Panc1 (cell line): ENCODE measurements at regions not wholly inside any gene's neighbourhood (a gene's known extent, or its start where the extent isn't known, plus 50 kb on each side); places are given as distances from the start of the nearest gene placed in this dataset.

Source experiments
- ATAC-seq: fragments of 200-7000 bp; cut with Tn5 transposase; 2 replicates; pipeline ENCODE4 v1.9.1; 2020; ENCODE audit warnings: mild to moderate bottlenecking, moderate library complexity
- BruUV-seq: library from RNA; stranded (reverse); fragments of 400-500 nt; replicated peaks from 2 replicates; lab custom pipeline; 2021; lab: Mats Ljungman, UMichigan
- CTCF ChIA-PET: fragments of 300-600 bp; sonication (Branson Sonifier 250); formaldehyde crosslinking; loops from one replicate; lab custom pipeline; 2022; ENCODE audit warnings: antibody characterized with exemption; lab: Charles Lee
- POLR2A ChIA-PET: fragments of 300-600 bp; sonication (Branson Sonifier 250); formaldehyde crosslinking; loops from one replicate; lab custom pipeline; 2022; ENCODE audit warnings: antibody characterized with exemption; lab: Charles Lee
- DNase-seq: peaks from one replicate; pipeline ENCODE4 v3.0.0-alpha.2; 2010; ENCODE audit warnings: low read depth, low spot score
- H3K27ac ChIP-seq: 2 replicates; pipeline ENCODE4 v1.5.1; 2011; ENCODE audit warnings: mild to moderate bottlenecking, low read length, inconsistent platforms
- H3K27me3 ChIP-seq: fragments of 200-500 bp; sonication (Bioruptor generic); 2 replicates; pipeline ENCODE4 v1.6.0; 2014; ENCODE audit warnings: low read length, inconsistent platforms; ENCODE audit not compliant: control insufficient read depth, insufficient read depth
- H3K36me3 ChIP-seq: fragments of 200-500 bp; sonication (Bioruptor generic); 2 replicates; pipeline ENCODE4 v1.5.1; 2014; ENCODE audit warnings: inconsistent platforms, mild to moderate bottlenecking, low read length, moderate library complexity; ENCODE audit not compliant: control insufficient read depth, insufficient read depth
- H3K4me1 ChIP-seq: 2 replicates; pipeline ENCODE4 v1.5.1; 2011; ENCODE audit warnings: inconsistent platforms, mild to moderate bottlenecking, low read length, moderate library complexity; ENCODE audit not compliant: control insufficient read depth, insufficient read depth
- H3K4me3 ChIP-seq, 2 experiments: 2 replicates each; pipeline ENCODE4 v1.5.1; 2011 to 2012; ENCODE audit warnings: low read depth in 2 of 2, low read length in 2 of 2, mild to moderate bottlenecking in 2 of 2, inconsistent platforms in 1 of 2, moderate library complexity in 1 of 2
- H3K9me3 ChIP-seq: fragments of 200-500 bp; sonication (Bioruptor generic); 2 replicates; pipeline ENCODE4 v1.5.1; 2014; ENCODE audit warnings: low read depth, mild to moderate bottlenecking, inconsistent platforms, low read length, moderate library complexity; ENCODE audit not compliant: control insufficient read depth, insufficient read depth
- POLR2AphosphoS5 ChIP-seq: IDR thresholded peaks from 2 replicates; pipeline ENCODE4 v1.6.1; 2012; ENCODE audit warnings: mild to moderate bottlenecking, low read depth, low read length, moderate library complexity
- REST ChIP-seq, 2 experiments: IDR thresholded peaks; 2 replicates each; pipeline ENCODE4 v1.6.1; 2011 to 2012; ENCODE audit warnings: low read depth in 2 of 2, control low read depth in 1 of 2, low read length in 1 of 2, mild to moderate bottlenecking in 1 of 2, moderate library complexity in 1 of 2; ENCODE audit not compliant: insufficient read depth in 1 of 2
- SIN3A ChIP-seq: IDR thresholded peaks from 2 replicates; pipeline ENCODE4 v1.6.1; 2012; ENCODE audit warnings: low read depth, mild to moderate bottlenecking, low read length, moderate library complexity, borderline replicate concordance; ENCODE audit not compliant: insufficient read depth
- TCF7L2 ChIP-seq: IDR thresholded peaks from 2 replicates; pipeline ENCODE4 v1.6.1; 2011; ENCODE audit warnings: mild to moderate bottlenecking, low read depth, low read length, inconsistent platforms
- in situ Hi-C: cut with HindIII; loops from 2 replicates; pipeline ENCODE4 v1.10.0; 2016; ENCODE audit warnings: low sequenced_read_pairs, low pct_unique_long_range_greater_than_20kb
- intact Hi-C: fragments of 100-400 bp; cut with micrococcal nuclease; formaldehyde crosslinking; loops from one replicate; pipeline ENCODE4 v1.10.0; 2022; ENCODE audit not compliant: unreplicated experiment
- TF ChIP-seq, protein P1 (sequence below): fragments of 450-650 bp; IDR thresholded peaks from 2 replicates; pipeline ENCODE4 v1.5.1; 2017; ENCODE audit warnings: mild to moderate bottlenecking

- no peaks in the 10 kb centered on the region for H3K4me1 ChIP-seq
- H3K27ac ChIP-seq: no peak overlapping the region
- no peak for DNase-seq
- ChIA-PET POLR2A (no interaction called here), CTCF (no interaction called here)
- TF ChIP-seq SIN3A: no peak
- no peak for TF ChIP-seq REST (IDR thresholded peaks at IDR 0.05; ENCODE audit: insufficient read depth in 1 of 2, low read depth in 2 of 2, low read length in 1 of 2)
- TF ChIP-seq POLR2AphosphoS5: no peak
- TF ChIP-seq, protein P1, sequence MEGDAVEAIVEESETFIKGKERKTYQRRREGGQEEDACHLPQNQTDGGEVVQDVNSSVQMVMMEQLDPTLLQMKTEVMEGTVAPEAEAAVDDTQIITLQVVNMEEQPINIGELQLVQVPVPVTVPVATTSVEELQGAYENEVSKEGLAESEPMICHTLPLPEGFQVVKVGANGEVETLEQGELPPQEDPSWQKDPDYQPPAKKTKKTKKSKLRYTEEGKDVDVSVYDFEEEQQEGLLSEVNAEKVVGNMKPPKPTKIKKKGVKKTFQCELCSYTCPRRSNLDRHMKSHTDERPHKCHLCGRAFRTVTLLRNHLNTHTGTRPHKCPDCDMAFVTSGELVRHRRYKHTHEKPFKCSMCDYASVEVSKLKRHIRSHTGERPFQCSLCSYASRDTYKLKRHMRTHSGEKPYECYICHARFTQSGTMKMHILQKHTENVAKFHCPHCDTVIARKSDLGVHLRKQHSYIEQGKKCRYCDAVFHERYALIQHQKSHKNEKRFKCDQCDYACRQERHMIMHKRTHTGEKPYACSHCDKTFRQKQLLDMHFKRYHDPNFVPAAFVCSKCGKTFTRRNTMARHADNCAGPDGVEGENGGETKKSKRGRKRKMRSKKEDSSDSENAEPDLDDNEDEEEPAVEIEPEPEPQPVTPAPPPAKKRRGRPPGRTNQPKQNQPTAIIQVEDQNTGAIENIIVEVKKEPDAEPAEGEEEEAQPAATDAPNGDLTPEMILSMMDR: no peak
- no peak for TF ChIP-seq TCF7L2
- H3K4me3 ChIP-seq: no peak overlapping the region
- H3K27me3 ChIP-seq: no peaks in the 10 kb centered on the region
- in situ Hi-C loops: no loop called here
- no peaks in the 10 kb centered on the region for H3K9me3 ChIP-seq
- no TSS peak for BruUV-seq
- intact Hi-C loops: no loop called here
- ATAC-seq: no peak
- no peaks in the 10 kb centered on the region for H3K36me3 ChIP-seq
Measured at GRCh38 chr1:168481586-168481985, 62.2 kb downstream of the XCL2 start.

DNA sequence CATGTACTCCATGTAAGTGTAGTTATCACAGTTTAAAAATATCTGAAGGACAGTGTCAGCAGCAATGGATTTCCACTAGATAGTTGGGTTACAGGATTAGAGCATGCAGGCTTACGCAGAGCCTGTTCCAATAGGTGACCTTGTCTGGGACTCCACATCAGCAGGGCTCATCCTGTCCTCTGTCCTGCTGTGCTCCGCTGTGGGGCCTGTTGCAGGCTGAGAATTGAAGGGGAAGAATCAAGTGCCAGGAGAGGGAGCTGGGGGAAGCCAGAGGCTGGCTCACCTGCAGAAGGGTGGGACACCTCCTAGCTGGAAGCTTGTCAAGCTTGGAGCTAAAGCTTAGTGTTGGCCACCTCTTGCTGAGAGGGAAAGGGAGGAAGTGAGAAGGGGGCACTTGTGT lies 62.8 kb downstream of the XCL2 start:
- intact Hi-C loops: no loop called here
- H3K9me3 ChIP-seq: no peaks in the 10 kb centered on the region
- no peak overlapping the region for H3K4me3 ChIP-seq
- no peak for DNase-seq
- in situ Hi-C loops: no loop called here
- no peak for ATAC-seq
- no peaks in the 10 kb centered on the region for H3K4me1 ChIP-seq
- no peaks in the 10 kb centered on the region for H3K36me3 ChIP-seq
- no peaks in the 10 kb centered on the region for H3K27me3 ChIP-seq
- ChIA-PET POLR2A (no interaction called here), CTCF (interaction anchor here (0.6 kb wide), 1 partner anchor 830 kb away, joined by 6 read pairs; no protein-coding TSS in a partner anchor)
- TF ChIP-seq POLR2AphosphoS5: no peak
- TF ChIP-seq, protein P1: no peak
- TF ChIP-seq REST (IDR thresholded peaks at IDR 0.05; ENCODE audit: insufficient read depth in 1 of 2, low read depth in 2 of 2, low read length in 1 of 2): no peak
- no peak for TF ChIP-seq TCF7L2
- no peak for TF ChIP-seq SIN3A
- H3K27ac ChIP-seq: no peak overlapping the region
- BruUV-seq: no TSS peak
